IMR-90 (cell line): ENCODE measurements at regions not wholly inside any gene's neighbourhood (a gene's known extent, or its start where the extent isn't known, plus 50 kb on each side); places are given as distances from the start of the nearest gene placed in this dataset.

Source experiments
- ATAC-seq: fragments of 200-7000 bp; cut with Tn5 transposase; 2 replicates; pipeline ENCODE4 v1.9.1; 2020; ENCODE audit warnings: low read depth, mild to moderate bottlenecking, moderate library complexity
- BruUV-seq: library from RNA; stranded (reverse); fragments of 400-500 nt; replicated peaks from 2 replicates; lab custom pipeline; 2021; lab: Mats Ljungman, UMichigan
- CTCF ChIA-PET: fragments of 300-600 bp; formaldehyde crosslinking; extraction: SDS; loops from one replicate; lab custom pipeline; 2021; ENCODE audit warnings: antibody characterized with exemption; lab: Yijun Ruan, JAX
- POLR2A ChIA-PET: fragments of 300-600 bp; sonication (Branson Sonifier 250); formaldehyde crosslinking; loops from one replicate; lab custom pipeline; 2022; ENCODE audit warnings: antibody characterized with exemption; ENCODE audit not compliant: unreplicated experiment; lab: Charles Lee
- DNase-seq: peaks from one replicate; pipeline ENCODE4 v3.0.0; 2013
- H2AFZ ChIP-seq: replicated peaks from 2 replicates; pipeline ENCODE3; 2013; ENCODE audit warnings: low read length, mild to moderate bottlenecking; ENCODE audit not compliant: poor library complexity
- H2AK5ac ChIP-seq: 2 replicates; pipeline ENCODE4 v1.6.1; 2013; ENCODE audit warnings: low read depth, low read length, inconsistent platforms
- H2AK9ac ChIP-seq: replicated peaks from 2 replicates; pipeline ENCODE3; 2013; ENCODE audit warnings: mild to moderate bottlenecking, low read depth, low read length, moderate library complexity; ENCODE audit not compliant: poor library complexity
- H2BK120ac ChIP-seq: 2 replicates; pipeline ENCODE4 v1.6.1; 2013; ENCODE audit warnings: low read depth, low read length, inconsistent platforms
- H2BK15ac ChIP-seq: 3 replicates; pipeline ENCODE4 v1.6.1; 2013; ENCODE audit warnings: low read depth, low read length, inconsistent platforms
- H2BK20ac ChIP-seq: 2 replicates; pipeline ENCODE4 v1.6.1; 2013; ENCODE audit warnings: low read depth, mild to moderate bottlenecking, inconsistent platforms, low read length, moderate library complexity
- H2BK5ac ChIP-seq: 2 replicates; pipeline ENCODE4 v1.6.1; 2013; ENCODE audit warnings: mild to moderate bottlenecking, low read depth, low read length, inconsistent platforms; ENCODE audit not compliant: poor library complexity, severe bottlenecking
- H3K14ac ChIP-seq: replicated peaks from 2 replicates; pipeline ENCODE4 v1.6.1; 2013; ENCODE audit warnings: low read depth, low read length, inconsistent platforms
- H3K18ac ChIP-seq: 2 replicates; pipeline ENCODE4 v1.6.1; 2013; ENCODE audit warnings: low read depth, low read length, control low read depth
- H3K23ac ChIP-seq: 2 replicates; pipeline ENCODE4 v1.6.1; 2013; ENCODE audit warnings: low read depth, low read length, inconsistent platforms
- H3K27ac ChIP-seq: 2 replicates; pipeline ENCODE4 v1.5.1; 2013; ENCODE audit warnings: mild to moderate bottlenecking, control low read depth, low read length; ENCODE audit not compliant: insufficient read depth
- H3K27me3 ChIP-seq: 2 replicates; pipeline ENCODE4 v1.6.1; 2013; ENCODE audit warnings: low read length; ENCODE audit not compliant: control insufficient read depth, insufficient read depth
- H3K36me3 ChIP-seq: 2 replicates; pipeline ENCODE4 v1.6.1; 2013; ENCODE audit warnings: low read length, mixed read lengths; ENCODE audit not compliant: control insufficient read depth, insufficient read depth
- H3K4ac ChIP-seq: 2 replicates; pipeline ENCODE4 v1.6.1; 2013; ENCODE audit warnings: low read depth, low read length, inconsistent platforms
- H3K4me1 ChIP-seq: 2 replicates; pipeline ENCODE4 v1.6.1; 2013; ENCODE audit warnings: low read length, mixed read lengths; ENCODE audit not compliant: control insufficient read depth, insufficient read depth
- H3K4me2 ChIP-seq: 2 replicates; pipeline ENCODE4 v1.6.1; 2013; ENCODE audit warnings: low read depth, mild to moderate bottlenecking, control low read depth, low read length, moderate library complexity
- H3K4me3 ChIP-seq: 2 replicates; pipeline ENCODE4 v1.5.1; 2013; ENCODE audit warnings: low read depth, mild to moderate bottlenecking, control low read depth, low read length, moderate library complexity; ENCODE audit not compliant: insufficient read depth
- H3K56ac ChIP-seq: 2 replicates; pipeline ENCODE4 v1.6.1; 2013; ENCODE audit warnings: low read length, inconsistent platforms; ENCODE audit not compliant: insufficient read depth; ENCODE audit errors: extremely low read depth
- H3K79me1 ChIP-seq, 2 experiments: 2 replicates each; pipeline ENCODE4 v1.6.1; 2013; ENCODE audit warnings: low read length in 2 of 2, inconsistent platforms in 1 of 2, low read depth in 1 of 2
- H3K9ac ChIP-seq: 2 replicates; pipeline ENCODE4 v1.6.1; 2013; ENCODE audit warnings: low read depth, low read length, control low read depth
- H3K9me1 ChIP-seq: 2 replicates; pipeline ENCODE4 v1.6.1; 2013; ENCODE audit warnings: low read length, inconsistent platforms; ENCODE audit not compliant: insufficient read depth
- H3K9me3 ChIP-seq: 2 replicates; pipeline ENCODE4 v1.6.1; 2013; ENCODE audit warnings: low read length; ENCODE audit not compliant: control insufficient read depth, insufficient read depth
- H4K20me1 ChIP-seq: 2 replicates; pipeline ENCODE4 v1.6.1; 2013; ENCODE audit warnings: low read length, inconsistent platforms; ENCODE audit not compliant: insufficient read depth
- H4K5ac ChIP-seq: 2 replicates; pipeline ENCODE4 v1.6.1; 2013; ENCODE audit warnings: mild to moderate bottlenecking, low read depth, low read length, control low read depth
- H4K8ac ChIP-seq, 2 experiments: 2 replicates each; pipeline ENCODE4 v1.6.1; 2013; ENCODE audit warnings: low read depth in 2 of 2, low read length in 2 of 2, control low read depth in 1 of 2, inconsistent platforms in 1 of 2
- H4K91ac ChIP-seq: 2 replicates; pipeline ENCODE4 v1.6.1; 2013; ENCODE audit warnings: low read depth, low read length, inconsistent platforms; ENCODE audit not compliant: insufficient read depth
- BHLHE40 ChIP-seq: fragments of 150-350 bp; IDR thresholded peaks from 2 replicates; pipeline ENCODE4 v1.6.1; 2016; ENCODE audit warnings: mild to moderate bottlenecking, low read depth, low read length
- CEBPB ChIP-seq: IDR thresholded peaks from 2 replicates; pipeline ENCODE4 v1.6.1; 2012; ENCODE audit warnings: low read depth, low read length, improper control_type of control experiment
- CHD1 ChIP-seq: IDR thresholded peaks from 2 replicates; pipeline ENCODE4 v1.6.1; 2012; ENCODE audit warnings: low read depth, low read length, improper control_type of control experiment
- CTCF ChIP-seq: conservative IDR thresholded peaks from 2 replicates; pipeline ENCODE4 v1.5.1; 2012; ENCODE audit warnings: mild to moderate bottlenecking, low read depth, low read length, improper control_type of control experiment
- ELK1 ChIP-seq: fragments of 150-350 bp; IDR thresholded peaks from 2 replicates; pipeline ENCODE4 v1.6.1; 2016; ENCODE audit warnings: low read depth, mild to moderate bottlenecking, low read length, moderate library complexity, borderline replicate concordance
- FOS ChIP-seq: fragments of 150-350 bp; IDR thresholded peaks from 2 replicates; pipeline ENCODE4 v1.6.1; 2016; ENCODE audit warnings: low read depth, low read length
- MAFK ChIP-seq: IDR thresholded peaks from 2 replicates; pipeline ENCODE4 v1.6.1; 2012; ENCODE audit warnings: low read depth, low read length, improper control_type of control experiment
- MAZ ChIP-seq: IDR thresholded peaks from 2 replicates; pipeline ENCODE4 v1.6.1; 2012; ENCODE audit warnings: low read depth, mild to moderate bottlenecking, low read length, improper control_type of control experiment, moderate library complexity, borderline replicate concordance
- MXI1 ChIP-seq: IDR thresholded peaks from 2 replicates; pipeline ENCODE4 v1.6.1; 2012; ENCODE audit warnings: low read depth, mild to moderate bottlenecking, low read length, moderate library complexity, borderline replicate concordance
- NFE2L2 ChIP-seq: fragments of 150-350 bp; IDR thresholded peaks from 2 replicates; pipeline ENCODE4 v1.6.1; 2016; ENCODE audit warnings: low read depth, mild to moderate bottlenecking, low read length
- POLR2A ChIP-seq: IDR thresholded peaks from 2 replicates; pipeline ENCODE4 v1.6.1; 2012; ENCODE audit warnings: mild to moderate bottlenecking, low read depth, low read length
- RAD21 ChIP-seq: IDR thresholded peaks from 2 replicates; pipeline ENCODE4 v1.6.1; 2012; ENCODE audit warnings: low read length, improper control_type of control experiment
- RCOR1 ChIP-seq: IDR thresholded peaks from 2 replicates; pipeline ENCODE4 v1.6.1; 2012; ENCODE audit warnings: mild to moderate bottlenecking, low read length, improper control_type of control experiment; ENCODE audit not compliant: insufficient replicate concordance
- RFX5 ChIP-seq: IDR thresholded peaks from 2 replicates; pipeline ENCODE4 v1.8.0; 2012; ENCODE audit warnings: low read depth, mild to moderate bottlenecking, low read length, moderate library complexity
- SMC3 ChIP-seq: fragments of 150-350 bp; IDR thresholded peaks from 2 replicates; pipeline ENCODE4 v1.6.1; 2016; ENCODE audit warnings: low read depth, mild to moderate bottlenecking, antibody characterized with exemption, low read length, moderate library complexity
- USF2 ChIP-seq: fragments of 150-350 bp; IDR thresholded peaks from 2 replicates; pipeline ENCODE4 v1.6.1; 2017; ENCODE audit warnings: mild to moderate bottlenecking, antibody characterized with exemption, low read length, low read depth
- WGBS, 2 experiments: methylation state at CpG; one replicate each; pipeline versions ENCODE4 v1.1.5 to v1.1.7; 2013; ENCODE audit warnings: missing lambda C conversion rate in 2 of 2; ENCODE audit not compliant: insufficient read length in 1 of 2; ENCODE audit errors: extremely low coverage in 2 of 2; 5-methylcytosine and 5-hydroxymethylcytosine counted together
- dilution Hi-C: fragments of 300-500 bp; cut with HindIII; formaldehyde crosslinking; loops from one replicate; pipeline ENCODE4 v1.14.3; 2018; ENCODE audit warnings: low sequenced_read_pairs; ENCODE audit not compliant: unreplicated experiment
- in situ Hi-C: fragments of 300-500 bp; cut with MboI; formaldehyde crosslinking; loops from 3 replicates; pipeline ENCODE4 v1.14.3; 2019; ENCODE audit warnings: low sequenced_read_pairs, inconsistent platforms, mixed read lengths
- intact Hi-C: fragments of 100-400 bp; cut with micrococcal nuclease; formaldehyde crosslinking; loops from 2 replicates; pipeline ENCODE4 v1.10.0; 2022

GRCh38 chr10:37710831-37711616 lies 146.4 kb downstream of the ZNF248 start:
- DNase-seq (no peak), ATAC-seq (peak; percentile 82)
- no peak overlapping the region for H2AFZ ChIP-seq
- H2BK20ac ChIP-seq = no peak overlapping the region
- no peak overlapping the region for H3K4ac ChIP-seq
- H3K27me3 ChIP-seq = no peaks in the 10 kb centered on the region
- H4K5ac ChIP-seq = no peak overlapping the region
- in situ Hi-C loops (no loop called here), intact Hi-C loops (no loop called here), dilution Hi-C loops (no loop called here)
- no peak overlapping the region for H2BK15ac ChIP-seq
- H3K18ac ChIP-seq = no peak overlapping the region
- no peaks in the 10 kb centered on the region for H4K20me1 ChIP-seq
- no peak overlapping the region for H2AK9ac ChIP-seq
- H3K9ac ChIP-seq = no peak overlapping the region
- ChIA-PET CTCF (no interaction called here), POLR2A (no interaction called here)
- H3K79me1 ChIP-seq = no peaks in the 10 kb centered on the region
- no peaks in the 10 kb centered on the region for H3K36me3 ChIP-seq
- H3K4me1 ChIP-seq = no peaks in the 10 kb centered on the region
- no peak overlapping the region for H3K4me3 ChIP-seq
- no peak overlapping the region for H3K27ac ChIP-seq
- no peak overlapping the region for H2AK5ac ChIP-seq
- no peaks in the 10 kb centered on the region for H3K9me1 ChIP-seq
- TF ChIP-seq CEBPB = no peak
- TF ChIP-seq RFX5 = no peak
- no peak for TF ChIP-seq RCOR1
- no peak for TF ChIP-seq CHD1
- no peak for TF ChIP-seq MXI1
- no peak for TF ChIP-seq BHLHE40
- no peak for TF ChIP-seq FOS
- no peak for TF ChIP-seq CTCF
- no peak for TF ChIP-seq NFE2L2
- no peak for TF ChIP-seq MAZ
- no peak for TF ChIP-seq SMC3
- TF ChIP-seq RAD21 = no peak
- no peak for TF ChIP-seq ELK1
- TF ChIP-seq MAFK = no peak
- TF ChIP-seq USF2 = no peak
- no peak for TF ChIP-seq POLR2A
- no peak overlapping the region for H3K4me2 ChIP-seq
- BruUV-seq = no TSS peak
- H2BK5ac ChIP-seq = no peak overlapping the region
- no peak overlapping the region for H4K8ac ChIP-seq
- H2BK120ac ChIP-seq = no peak overlapping the region
- no peak overlapping the region for H3K14ac ChIP-seq
- no peak overlapping the region for H3K56ac ChIP-seq
- H3K23ac ChIP-seq = no peak overlapping the region
- no peak overlapping the region for H4K91ac ChIP-seq
- peaks cover 31% of the 10 kb centered on the region for H3K9me3 ChIP-seq
- 53% methylated on average over 4 of the region's 7 CpGs; no CpG with 5 or more reads in 1 of the 2 experiments for WGBS, 2 experiments
